OCI-LY3 (cell line): ENCODE measurements at regions not wholly inside any gene's neighbourhood (a gene's known extent, or its start where the extent isn't known, plus 50 kb on each side); places are given as distances from the start of the nearest gene placed in this dataset.

Source experiments
- H2AFZ ChIP-seq: fragments of 200-600, 300-600 bp; shearing (Covaris generic); 2 replicates; pipeline ENCODE4 v1.6.0; 2014; ENCODE audit warnings: antibody characterized with exemption, low read depth, low read length
- H3K27ac ChIP-seq: fragments of 200-600, 300-600 bp; sonication (generic); 2 replicates; pipeline ENCODE4 v1.5.1; 2014; ENCODE audit warnings: mild to moderate bottlenecking, low read length, moderate library complexity, mixed read lengths
- H3K27me3 ChIP-seq: fragments of 200-600, 300-600 bp; sonication (generic); 2 replicates; pipeline ENCODE4 v1.6.1; 2014; ENCODE audit warnings: low read depth, low read length, mixed read lengths
- H3K36me3 ChIP-seq: fragments of 200-600, 300-600 bp; sonication (generic); replicated peaks from 2 replicates; pipeline ENCODE3; 2014; ENCODE audit warnings: low read depth, low read length, mixed read lengths
- H3K4me1 ChIP-seq: fragments of 300-600, 200-600 bp; sonication (generic); 2 replicates; pipeline ENCODE4 v1.6.1; 2014; ENCODE audit warnings: low read length, mixed read lengths
- H3K4me2 ChIP-seq: fragments of 200-600, 300-600 bp; sonication (generic); 2 replicates; pipeline ENCODE4 v1.6.1; 2014; ENCODE audit warnings: low read length, mixed read lengths
- H3K4me3 ChIP-seq: fragments of 300-600, 200-600 bp; sonication (generic); 2 replicates; pipeline ENCODE4 v1.5.1; 2014; ENCODE audit warnings: antibody characterized with exemption, mild to moderate bottlenecking, low read length, moderate library complexity
- H3K79me2 ChIP-seq: fragments of 300-600, 200-600 bp; shearing (Covaris generic); 2 replicates; pipeline ENCODE4 v1.6.1; 2014; ENCODE audit warnings: mild to moderate bottlenecking, low read length, mixed read lengths
- H3K9ac ChIP-seq: fragments of 300-600, 200-600 bp; shearing (Covaris generic); 2 replicates; pipeline ENCODE4 v1.6.0; 2014; ENCODE audit warnings: mild to moderate bottlenecking, low read length, moderate library complexity
- H3K9me3 ChIP-seq: fragments of 200-600, 300-600 bp; shearing (Covaris generic); 2 replicates; pipeline ENCODE4 v1.6.1; 2014; ENCODE audit warnings: low read length, mixed read lengths; ENCODE audit not compliant: insufficient read depth
- H4K20me1 ChIP-seq: fragments of 200-600, 300-600 bp; sonication (generic); 2 replicates; pipeline ENCODE4 v1.6.1; 2016; ENCODE audit warnings: low read length, mixed read lengths; ENCODE audit not compliant: insufficient read depth
- CTCF ChIP-seq: fragments of 200-600, 300-600 bp; sonication (generic); IDR thresholded peaks from 2 replicates; pipeline ENCODE4 v1.5.1; 2014; ENCODE audit warnings: antibody characterized with exemption, low read length, low read depth
- EZH2phosphoT487 ChIP-seq: fragments of 200-600 bp; shearing (Covaris generic); IDR thresholded peaks from 2 replicates; pipeline ENCODE4 v1.6.1; 2018; ENCODE audit warnings: antibody characterized with exemption, mixed run types, low read depth

GRCh38 chr3:65149877-65150276 is 462.1 kb upstream of the ADAMTS9 start:
- Histone ChIP-seq H3K4me2 (no peak overlapping the region), H3K9me3 (no peaks in the 10 kb centered on the region), H3K4me3 (no peak overlapping the region), H3K79me2 (no peaks in the 10 kb centered on the region), H3K9ac (no peak overlapping the region), H3K27ac (no peak overlapping the region), H4K20me1 (no peaks in the 10 kb centered on the region), H3K27me3 (0 out of 2 replicates have a peak, but pooled peaks cover 2% of the 10 kb centered on the region), H2AFZ (no peak overlapping the region), H3K4me1 (no peaks in the 10 kb centered on the region), H3K36me3 (no peaks in the 10 kb centered on the region)
- TF ChIP-seq CTCF (no peak), EZH2phosphoT487 (no peak)

GRCh38 chr3:65148687-65149086 is 460.9 kb upstream of the ADAMTS9 start:
- Histone ChIP-seq H3K27me3 (0 out of 2 replicates have a peak, but pooled peaks cover 2% of the 10 kb centered on the region), H4K20me1 (no peaks in the 10 kb centered on the region), H3K79me2 (no peaks in the 10 kb centered on the region), H3K4me3 (no peak overlapping the region), H3K4me2 (no peak overlapping the region), H2AFZ (no peak overlapping the region), H3K4me1 (no peaks in the 10 kb centered on the region), H3K9me3 (no peaks in the 10 kb centered on the region), H3K36me3 (no peaks in the 10 kb centered on the region), H3K9ac (no peak overlapping the region), H3K27ac (no peak overlapping the region)
- no peak for TF ChIP-seq EZH2phosphoT487
- no peak for TF ChIP-seq CTCF

GRCh38 chr3:65146179-65146578 is 458.4 kb upstream of the ADAMTS9 start:
- no peaks in the 10 kb centered on the region for H3K79me2 ChIP-seq
- no peak overlapping the region for H3K4me2 ChIP-seq
- H3K9ac ChIP-seq = no peak overlapping the region
- H3K4me1 ChIP-seq = no peaks in the 10 kb centered on the region
- TF ChIP-seq CTCF (no peak), EZH2phosphoT487 (no peak)
- H4K20me1 ChIP-seq = no peaks in the 10 kb centered on the region
- H3K36me3 ChIP-seq = no peaks in the 10 kb centered on the region
- H3K27ac ChIP-seq = no peak overlapping the region
- H3K4me3 ChIP-seq = no peak overlapping the region
- H3K27me3 ChIP-seq = 0 out of 2 replicates have a peak, but pooled peaks cover 2% of the 10 kb centered on the region
- H3K9me3 ChIP-seq = no peaks in the 10 kb centered on the region
- H2AFZ ChIP-seq = no peak overlapping the region

GRCh38 chr3:65145680-65146079 is 457.9 kb upstream of the ADAMTS9 start:
- no peak overlapping the region for H2AFZ ChIP-seq
- H3K27me3 ChIP-seq = 0 out of 2 replicates have a peak, but pooled peaks cover 2% of the 10 kb centered on the region
- no peaks in the 10 kb centered on the region for H3K36me3 ChIP-seq
- H3K27ac ChIP-seq = no peak overlapping the region
- no peak overlapping the region for H3K4me3 ChIP-seq
- TF ChIP-seq CTCF (no peak), EZH2phosphoT487 (no peak)
- no peaks in the 10 kb centered on the region for H4K20me1 ChIP-seq
- no peaks in the 10 kb centered on the region for H3K79me2 ChIP-seq
- no peaks in the 10 kb centered on the region for H3K9me3 ChIP-seq
- no peak overlapping the region for H3K4me2 ChIP-seq
- no peaks in the 10 kb centered on the region for H3K4me1 ChIP-seq
- no peak overlapping the region for H3K9ac ChIP-seq
